NOMO-1 (cell line): ENCODE measurements at regions not wholly inside any gene's neighbourhood (a gene's known extent, or its start where the extent isn't known, plus 50 kb on each side); places are given as distances from the start of the nearest gene placed in this dataset.
"Not testable (repeated sequence)": the region's sequence is repeated elsewhere in the genome, so short reads cannot be mapped to it uniquely, and the experiment has no call there.

Source experiments
- DNase-seq, 2 experiments: peaks; one replicate each; lab custom pipeline; 2025; ENCODE audit not compliant: unreplicated experiment in 2 of 2; lab: John Stamatoyannopoulos, UW

DNA sequence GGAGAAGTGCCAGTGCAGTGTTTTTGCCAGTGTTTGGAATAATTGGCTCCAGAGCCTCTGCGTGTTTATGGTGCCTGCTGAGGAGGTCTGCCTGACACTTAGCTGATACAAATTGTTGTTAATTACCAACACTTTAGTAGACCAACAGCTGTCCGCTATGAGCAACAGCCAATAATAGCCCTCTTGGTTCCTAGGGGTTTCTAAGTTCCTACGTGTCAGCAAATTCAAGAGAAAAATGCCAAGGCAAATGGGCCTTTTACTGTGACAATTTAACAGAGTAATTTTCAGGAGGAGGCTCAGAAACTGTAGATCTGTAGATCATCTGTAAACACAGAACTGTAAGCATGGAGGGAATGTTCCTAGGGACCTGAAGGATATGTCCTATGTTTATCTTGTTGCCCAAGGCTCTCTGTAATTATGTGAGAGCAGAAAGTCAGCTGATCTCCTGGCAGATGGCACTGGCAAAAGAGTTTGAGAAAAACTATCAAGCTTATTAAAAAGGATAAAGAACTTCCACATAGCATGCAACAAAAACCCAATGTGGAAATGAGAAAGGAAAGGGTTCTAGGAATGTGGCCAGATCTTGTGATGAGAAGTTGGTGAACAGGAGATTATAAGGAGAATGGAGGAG lies 157.7 kb downstream of the GJA1 start:
- no peak for DNase-seq

GRCh38 chr6:121594053-121594452 lies 158.6 kb downstream of the GJA1 start:
- DNase-seq: no peak

- DNase-seq: no peak
These were observed 160.2 kb downstream of the GJA1 start for GRCh38 chr6:121595646-121596045.

- no peak for DNase-seq
These were observed 161.0 kb downstream of the GJA1 start for GRCh38 chr6:121596441-121596840.

GRCh38 chr6:121597654-121598053 lies 162.2 kb downstream of the GJA1 start:
- no peak for DNase-seq

GRCh38 chr6:121599331-121599730 lies 163.9 kb downstream of the GJA1 start:
- not testable (repeated sequence) for DNase-seq

DNA sequence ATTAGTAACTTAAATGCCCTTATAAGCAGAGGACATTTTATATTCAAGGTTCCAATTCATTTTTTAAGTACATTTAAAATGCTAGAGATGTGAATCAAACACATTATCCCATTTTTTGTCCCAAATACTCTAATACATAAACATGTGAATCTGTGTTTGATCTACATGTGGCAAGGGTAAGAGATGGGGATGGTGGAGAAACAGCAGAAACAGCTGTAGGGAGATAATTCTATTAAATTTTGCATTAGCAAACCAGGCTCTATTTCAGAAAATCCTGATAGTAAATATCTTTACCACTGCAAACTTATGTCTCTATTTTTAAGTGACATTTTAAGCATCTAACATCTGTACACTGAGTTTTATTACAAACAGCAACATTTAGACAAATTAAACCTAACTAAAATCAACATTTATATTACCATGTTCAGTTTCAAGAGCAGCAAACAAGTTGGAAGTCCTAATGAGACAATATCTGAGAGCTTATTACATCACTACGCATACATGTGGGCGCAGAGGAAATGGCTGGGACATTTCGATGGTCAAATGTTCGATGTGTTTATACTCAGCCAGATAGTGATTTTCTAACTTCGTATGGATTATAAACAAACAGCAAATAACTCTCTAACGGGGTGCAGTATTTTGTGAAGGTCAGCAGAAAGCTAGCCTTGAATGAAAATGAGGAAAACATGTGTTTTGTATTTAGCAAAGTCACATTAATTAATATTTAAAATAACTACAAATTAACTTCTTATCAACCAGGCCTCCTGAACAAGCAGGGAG lies 165.1 kb downstream of the GJA1 start:
- no peak for DNase-seq

- no peak for DNase-seq
These were observed 168.0 kb downstream of the GJA1 start for GRCh38 chr6:121603486-121603885.

DNA sequence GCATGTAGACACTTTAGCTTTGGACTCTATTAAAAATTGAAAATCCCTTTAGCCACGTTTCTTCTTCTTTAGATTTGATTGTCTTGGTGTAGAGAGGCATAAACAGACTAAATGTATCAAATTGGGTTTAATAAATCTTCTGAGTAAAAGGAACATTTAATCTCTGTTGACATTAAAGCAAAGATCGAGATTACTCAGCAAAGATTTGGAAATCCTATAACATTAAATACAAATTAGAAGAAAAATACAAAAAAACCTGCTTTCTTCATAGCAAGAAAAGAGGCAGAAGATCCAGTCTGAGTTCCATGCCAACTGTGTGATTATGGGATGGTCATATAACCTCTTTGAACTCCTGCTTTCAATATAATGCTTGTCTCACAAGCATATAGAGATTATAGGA lies 172.3 kb downstream of the GJA1 start:
- no peak for DNase-seq

DNA sequence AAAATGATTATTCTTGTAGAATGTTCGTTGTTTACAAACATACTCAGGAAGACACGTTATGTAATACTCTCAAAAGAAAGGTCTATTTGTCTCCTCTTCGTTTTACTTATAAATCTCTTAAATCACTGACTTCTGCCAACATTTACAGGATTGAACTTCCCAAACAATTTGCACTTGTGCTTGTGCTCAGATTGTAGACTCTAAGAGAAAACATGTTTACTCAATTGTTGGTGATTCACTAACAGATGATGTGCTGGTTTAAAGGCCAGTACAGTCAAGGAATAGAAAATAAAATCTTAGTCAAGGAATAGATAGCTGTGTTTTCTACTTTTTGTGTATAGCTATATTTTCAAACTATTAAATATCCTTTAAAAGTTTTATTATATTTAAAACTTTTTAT lies 172.8 kb downstream of the GJA1 start:
- DNase-seq: no peak

- DNase-seq: no peak
These were observed 173.8 kb downstream of the GJA1 start for GRCh38 chr6:121609281-121609680.

GRCh38 chr6:121612927-121613326 lies 177.5 kb downstream of the GJA1 start:
- DNase-seq: no peak

DNA sequence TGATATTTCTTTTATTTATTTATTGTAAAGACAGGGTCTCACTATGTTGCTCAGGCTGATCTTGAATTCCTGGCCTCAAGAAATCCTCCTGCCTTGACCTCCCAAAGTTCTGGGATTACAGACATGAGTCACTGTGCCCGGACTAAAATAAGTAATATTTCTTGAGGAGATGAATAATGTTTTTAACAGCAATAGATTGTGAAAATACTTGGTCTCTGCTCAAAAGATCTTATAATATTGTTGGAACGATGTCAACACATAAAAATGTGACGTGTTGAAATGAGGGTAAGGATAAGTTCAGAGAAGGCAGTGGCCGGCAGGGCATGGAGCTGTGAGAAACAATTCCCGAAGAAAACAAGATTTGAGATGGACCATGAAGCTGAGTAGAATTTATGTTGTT lies 178.7 kb downstream of the GJA1 start:
- DNase-seq: no peak

- no peak for DNase-seq
These were observed 180.0 kb downstream of the GJA1 start for GRCh38 chr6:121615493-121615892.

GRCh38 chr6:121616406-121616805 lies 181.0 kb downstream of the GJA1 start:
- DNase-seq: no peak

- no peak for DNase-seq
These were observed 181.9 kb downstream of the GJA1 start for GRCh38 chr6:121617388-121617787.

GRCh38 chr6:121619013-121619412 lies 183.6 kb downstream of the GJA1 start:
- DNase-seq: no peak

GRCh38 chr6:121619987-121620740 lies 184.7 kb downstream of the GJA1 start:
- no peak for DNase-seq

DNA sequence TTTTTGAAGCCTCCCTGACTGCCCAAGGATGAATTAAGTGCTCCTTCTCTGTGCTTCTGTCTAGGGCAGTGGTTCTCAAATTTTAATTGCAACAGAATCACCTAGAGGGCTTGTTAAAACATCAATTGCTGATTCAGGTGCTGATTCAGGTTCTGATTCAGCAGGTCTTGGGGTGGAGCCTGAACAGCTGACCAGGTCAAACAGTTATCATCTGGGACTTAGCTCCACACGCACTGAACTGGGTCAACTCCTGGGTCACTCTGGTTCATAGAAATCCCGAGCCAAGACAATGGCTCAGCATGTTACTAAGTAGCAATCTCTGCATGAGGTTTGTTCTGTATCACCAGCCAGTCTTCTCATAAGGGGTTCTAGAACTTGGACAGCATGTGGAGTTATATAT lies 192.3 kb downstream of the GJA1 start:
- DNase-seq: no peak

DNA sequence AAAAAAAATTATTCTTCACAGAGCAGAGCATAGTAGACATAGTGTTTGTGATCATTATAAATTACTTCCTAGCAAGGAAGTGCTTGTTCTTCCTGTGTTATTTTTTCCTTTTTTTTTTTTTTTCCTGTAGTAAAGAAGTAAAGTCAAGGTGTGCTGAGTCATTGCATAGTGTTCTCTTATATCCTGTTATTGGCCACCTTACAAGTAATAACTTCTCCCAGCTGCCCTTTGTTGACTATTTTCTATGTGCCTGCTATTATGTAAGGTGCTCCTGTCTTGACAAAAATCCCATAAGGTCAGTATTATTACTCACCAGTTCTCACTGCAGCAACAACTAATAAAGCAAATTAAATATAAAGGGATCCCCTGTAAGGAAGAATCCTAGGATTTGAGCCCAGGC lies 195.3 kb downstream of the GJA1 start:
- no peak for DNase-seq

- not testable (repeated sequence) for DNase-seq
These were observed 196.3 kb downstream of the GJA1 start for GRCh38 chr6:121631752-121632151.

DNA sequence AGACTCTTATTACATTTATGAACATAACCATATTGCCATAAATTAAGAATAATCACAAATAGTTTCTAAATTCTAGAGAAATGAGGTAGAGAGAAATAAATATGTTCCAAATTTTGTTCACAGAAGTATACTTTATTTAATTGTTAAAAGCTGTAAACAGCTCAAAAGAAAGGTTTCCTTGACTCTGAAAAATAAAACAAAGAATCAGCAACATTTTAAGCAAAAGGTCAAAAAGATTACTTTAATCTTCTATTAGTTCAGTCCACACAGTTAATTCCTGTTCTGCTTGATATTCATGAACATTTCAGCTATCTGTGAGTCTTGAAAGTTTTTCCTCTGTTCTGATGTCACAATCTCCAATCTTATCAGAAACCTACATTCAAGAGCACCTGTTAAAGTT lies 197.9 kb downstream of the GJA1 start:
- no peak for DNase-seq
